ENCODE measurements at regions not wholly inside any gene's neighbourhood (a gene's known extent, or its start where the extent isn't known, plus 50 kb on each side); places are given as distances from the start of the nearest gene placed in this dataset.
"Not testable (repeated sequence)": the region's sequence is repeated elsewhere in the genome, so short reads cannot be mapped to it uniquely, and the experiment has no call there.

GRCh38 chr21:41570791-41571355 is 62.9 kb upstream of the TMPRSS2 start:
- TF ChIP-seq CTCF (IDR thresholded peaks at IDR 0.05; ENCODE audit: control insufficient read depth, extremely low read depth, insufficient read depth) = no peak
- no peak overlapping the region for H3K4me3 ChIP-seq (ENCODE audit: low read depth, low read length)
- no peak for DNase-seq (ENCODE audit: low read depth)

- no peak overlapping the region for H3K4me3 ChIP-seq (ENCODE audit: low read depth, low read length)
- no peak for TF ChIP-seq CTCF (IDR thresholded peaks at IDR 0.05; ENCODE audit: control insufficient read depth, extremely low read depth, insufficient read depth)
- peak; percentile 69 for DNase-seq (ENCODE audit: low read depth)
These were observed 60.8 kb upstream of the TMPRSS2 start for GRCh38 chr21:41568606-41569385.

- TF ChIP-seq CTCF (IDR thresholded peaks at IDR 0.05; ENCODE audit: control insufficient read depth, extremely low read depth, insufficient read depth) = no peak
- H3K4me3 ChIP-seq (ENCODE audit: low read depth, low read length) = no peak overlapping the region
- DNase-seq (ENCODE audit: low read depth) = no peak
These were observed 60.0 kb upstream of the TMPRSS2 start for GRCh38 chr21:41567901-41568510.

GRCh38 chr21:41567237-41567636 is 59.3 kb upstream of the TMPRSS2 start:
- H3K4me3 ChIP-seq (ENCODE audit: low read depth, low read length); DNase-seq (ENCODE audit: low read depth): not testable (repeated sequence)

GRCh38 chr21:41566500-41567014 is 58.6 kb upstream of the TMPRSS2 start:
- TF ChIP-seq CTCF (IDR thresholded peaks at IDR 0.05; ENCODE audit: control insufficient read depth, extremely low read depth, insufficient read depth) = no peak
- peak; percentile 82 for DNase-seq (ENCODE audit: low read depth)
- no peak overlapping the region for H3K4me3 ChIP-seq (ENCODE audit: low read depth, low read length)

- H3K4me3 ChIP-seq (ENCODE audit: low read depth, low read length) = no peak overlapping the region
- DNase-seq (ENCODE audit: low read depth) = no peak
- TF ChIP-seq CTCF (IDR thresholded peaks at IDR 0.05; ENCODE audit: control insufficient read depth, extremely low read depth, insufficient read depth) = no peak
These were observed 57.6 kb upstream of the TMPRSS2 start for GRCh38 chr21:41565550-41565949.

GRCh38 chr21:41564871-41565274 is 56.9 kb upstream of the TMPRSS2 start:
- no peak overlapping the region for H3K4me3 ChIP-seq (ENCODE audit: low read depth, low read length)
- DNase-seq (ENCODE audit: low read depth) = no peak
- TF ChIP-seq CTCF (IDR thresholded peaks at IDR 0.05; ENCODE audit: control insufficient read depth, extremely low read depth, insufficient read depth) = no peak

All from LNCaP clone FGC (cell line).